ENCODE measurements at regions not wholly inside any gene's neighbourhood (a gene's known extent, or its start where the extent isn't known, plus 50 kb on each side); places are given as distances from the start of the nearest gene placed in this dataset.

DNA sequence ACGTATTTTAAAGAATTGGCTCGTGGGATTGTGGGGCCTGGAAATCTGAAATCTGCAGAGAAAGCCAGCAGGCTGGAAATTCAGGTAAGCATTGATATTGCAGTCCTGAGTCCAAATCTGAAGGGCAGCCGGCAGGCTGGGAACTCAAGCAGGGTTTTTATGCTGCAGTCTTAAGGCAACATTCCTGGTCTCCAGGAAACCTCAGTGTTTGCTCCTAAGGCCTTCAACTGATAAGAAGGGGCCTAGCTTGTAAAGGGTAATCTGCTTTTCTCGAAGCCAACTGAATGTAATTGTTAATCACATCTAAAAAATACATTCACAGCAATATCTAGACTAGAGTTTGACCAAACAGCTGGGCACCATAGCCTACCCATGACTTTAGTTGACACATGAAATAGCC lies 154.4 kb downstream of the EFNB2 start:
- no peak for DNase-seq

DNA sequence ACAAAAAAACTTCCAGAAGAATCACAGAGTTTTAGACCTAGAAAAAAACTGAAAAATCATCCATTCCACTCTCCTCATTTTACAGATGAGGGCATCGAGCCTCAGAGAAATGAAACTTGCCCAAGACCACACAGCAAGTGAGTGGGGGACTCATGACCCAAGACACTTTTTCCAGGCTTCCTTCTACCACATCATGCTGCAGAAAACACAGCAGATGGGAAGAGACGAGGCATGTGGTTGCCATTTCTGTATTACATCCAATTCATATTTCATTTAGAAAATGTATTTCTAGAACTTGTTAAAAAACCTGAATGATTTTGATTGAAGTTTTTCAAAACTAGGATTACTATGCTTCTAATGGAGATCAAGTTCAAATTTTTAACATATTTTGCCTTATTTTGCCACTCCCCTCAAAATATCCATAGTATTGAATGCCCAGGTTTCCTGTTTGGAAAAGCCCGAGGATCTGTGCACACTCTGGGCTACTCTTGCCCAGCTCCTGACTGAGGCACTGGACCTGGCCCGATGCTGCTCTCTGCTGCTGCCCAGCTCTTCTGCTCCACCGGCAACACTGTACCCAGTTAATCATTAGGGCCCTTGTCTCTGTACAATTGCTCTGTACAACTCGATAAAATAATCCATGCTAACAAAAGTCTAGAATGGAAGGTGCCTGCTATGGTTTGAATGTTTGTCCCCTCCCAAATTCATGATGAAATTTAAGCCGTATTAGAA lies 157.4 kb downstream of the EFNB2 start:
- no peak for DNase-seq

DNA sequence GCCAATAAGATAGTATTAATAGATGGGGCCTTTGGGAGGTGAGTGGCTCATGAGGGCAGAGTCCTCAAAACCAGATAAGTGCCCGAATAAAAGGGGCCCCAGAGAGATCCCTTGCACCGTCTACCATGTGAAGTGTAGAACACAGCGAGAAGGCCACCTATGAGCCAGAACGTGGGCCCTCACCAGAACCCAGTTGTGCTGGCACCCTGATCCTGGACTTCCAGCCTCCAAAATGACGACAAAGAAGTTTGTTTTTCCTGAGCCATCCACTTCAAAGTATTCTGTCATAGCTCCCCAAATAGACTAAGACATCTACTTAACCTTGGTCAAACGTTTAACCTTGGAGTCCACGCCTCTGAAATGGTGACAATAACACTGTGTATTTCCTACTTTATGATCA lies 158.1 kb downstream of the EFNB2 start:
- DNase-seq, result no peak

DNA sequence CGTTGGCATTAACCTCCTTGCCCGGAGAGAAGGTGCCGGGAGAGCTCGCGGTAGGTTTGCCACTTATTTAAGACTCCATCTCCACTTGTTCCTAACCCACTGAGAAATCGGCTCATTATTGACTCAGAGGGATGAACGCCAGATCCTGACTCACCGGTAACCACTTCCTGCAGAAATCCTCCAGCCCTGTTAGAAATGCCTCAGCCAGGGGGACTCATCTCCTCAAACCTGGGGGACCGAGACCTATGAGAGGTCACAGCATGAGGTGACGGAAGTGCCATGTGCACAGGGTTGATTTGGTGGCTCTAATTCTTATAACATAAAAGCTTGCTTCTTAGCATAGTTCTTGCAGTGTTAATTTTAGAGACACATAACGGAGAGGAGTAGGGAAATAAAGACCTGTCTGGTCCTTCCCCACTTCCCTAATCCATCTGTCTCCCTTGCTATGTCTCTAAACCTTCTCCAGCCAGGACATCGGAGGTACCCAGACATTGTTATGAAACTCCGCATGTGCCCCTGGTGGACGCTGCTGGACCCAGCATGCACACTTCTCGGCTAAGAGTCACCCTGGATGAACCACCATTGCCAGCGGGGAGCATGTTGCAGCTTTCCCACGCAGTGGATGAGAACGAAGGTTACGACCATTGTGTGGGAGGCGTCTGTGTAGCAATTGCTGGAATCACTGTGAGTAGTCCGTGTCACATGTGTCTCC lies 158.9 kb downstream of the EFNB2 start:
- DNase-seq, result peak; percentile 27

DNA sequence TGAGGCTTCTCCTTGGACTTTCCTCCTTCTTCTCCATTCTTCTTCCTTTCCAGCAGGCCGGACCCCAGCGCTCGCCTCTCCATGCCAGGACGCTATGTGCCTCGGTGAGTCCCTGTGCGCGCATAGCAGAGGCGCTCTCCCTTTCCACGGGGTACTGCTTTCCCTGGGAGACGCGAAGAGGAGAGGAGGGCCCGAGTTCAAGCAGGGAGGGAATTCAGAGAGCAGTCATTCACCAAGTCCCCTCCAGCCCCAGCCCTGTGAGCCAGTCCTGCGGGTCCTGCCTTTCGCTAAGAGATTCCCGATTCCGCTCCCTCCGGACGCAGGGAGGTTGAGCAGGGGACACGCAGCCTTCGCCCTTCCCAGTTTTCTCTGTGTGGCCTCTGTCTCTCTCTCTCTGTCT lies 160.4 kb downstream of the EFNB2 start:
- DNase-seq, result no peak

DNA sequence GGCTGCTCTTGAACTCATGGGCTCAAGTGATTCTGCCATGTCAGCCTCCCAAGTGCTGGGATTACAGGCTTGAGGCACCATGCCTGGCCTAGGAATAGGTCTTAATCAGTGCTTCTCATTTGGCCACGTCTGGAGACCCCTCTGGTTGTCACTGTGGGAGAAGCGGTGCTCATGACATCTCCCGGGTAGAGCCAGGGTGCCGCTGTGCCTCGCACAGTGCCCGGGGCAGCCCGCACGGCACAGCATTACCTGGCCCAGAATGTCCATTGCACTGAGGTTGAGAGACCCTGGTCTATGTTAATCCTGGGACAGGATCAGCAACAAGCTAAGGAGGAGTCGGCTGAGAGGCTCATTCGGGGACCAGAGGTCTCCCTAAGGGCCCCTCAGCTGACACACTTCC lies 160.8 kb downstream of the EFNB2 start:
- no peak for DNase-seq

DNA sequence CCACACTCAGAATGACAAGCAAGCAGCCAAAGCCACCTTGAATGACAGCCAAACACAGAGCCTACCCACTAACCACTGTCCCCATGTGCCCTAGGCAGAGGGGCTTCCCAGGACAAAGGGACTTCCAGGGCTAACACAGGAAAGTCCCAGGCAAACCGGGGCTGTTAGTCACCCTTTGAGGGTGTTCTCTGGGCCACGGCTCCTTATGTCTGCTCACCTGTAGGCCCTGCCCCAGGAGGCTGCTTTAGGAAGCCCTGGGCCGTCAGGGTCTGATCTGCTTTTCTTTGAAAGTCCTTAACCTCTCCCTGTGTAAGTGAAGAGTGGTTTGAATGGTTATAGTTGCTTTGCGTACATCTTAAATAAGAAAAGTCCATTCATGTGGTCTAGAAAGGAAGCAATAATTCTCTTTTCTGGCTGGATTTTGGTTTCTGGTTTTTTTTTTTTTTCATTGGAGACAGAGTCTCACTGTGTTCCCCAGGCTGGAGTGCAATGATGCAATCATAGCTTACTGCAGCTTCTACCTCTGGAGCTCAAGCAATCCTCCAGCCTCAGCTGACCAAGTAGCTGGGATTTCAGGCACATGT lies 161.4 kb downstream of the EFNB2 start:
- no peak for DNase-seq

DNA sequence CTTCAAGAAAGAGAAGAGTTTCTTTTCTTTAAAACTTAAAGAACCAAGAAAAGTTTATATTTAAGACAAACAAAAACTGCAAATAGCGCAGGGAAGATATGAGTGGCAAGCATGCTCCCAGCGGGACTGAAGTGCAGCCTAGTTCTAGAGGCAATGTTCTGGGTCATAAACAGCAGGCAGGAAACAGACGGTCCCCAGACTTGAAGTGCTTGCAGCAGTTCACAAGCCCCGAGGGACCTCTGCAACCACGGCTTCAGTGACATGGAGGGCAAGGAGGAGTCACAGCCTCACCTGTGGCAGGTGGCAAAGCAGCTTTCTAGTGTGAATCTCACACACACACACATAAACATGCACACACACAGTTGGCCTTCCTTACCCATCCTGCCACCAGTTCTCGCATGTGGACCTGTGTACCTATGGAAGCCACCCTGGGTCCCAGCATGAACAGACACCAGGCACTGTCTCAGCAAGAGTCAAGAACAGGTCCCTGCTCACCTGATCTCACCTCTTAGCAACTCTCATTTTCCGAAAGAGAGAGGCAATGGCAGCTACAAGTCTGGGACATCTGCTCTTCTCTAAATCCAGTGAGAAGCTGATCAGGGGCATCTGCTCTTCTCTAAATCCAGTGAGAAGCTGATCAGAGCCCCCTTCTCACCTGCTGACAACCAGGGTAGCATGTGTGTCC lies 162.0 kb downstream of the EFNB2 start:
- peak; percentile 14 for DNase-seq

DNA sequence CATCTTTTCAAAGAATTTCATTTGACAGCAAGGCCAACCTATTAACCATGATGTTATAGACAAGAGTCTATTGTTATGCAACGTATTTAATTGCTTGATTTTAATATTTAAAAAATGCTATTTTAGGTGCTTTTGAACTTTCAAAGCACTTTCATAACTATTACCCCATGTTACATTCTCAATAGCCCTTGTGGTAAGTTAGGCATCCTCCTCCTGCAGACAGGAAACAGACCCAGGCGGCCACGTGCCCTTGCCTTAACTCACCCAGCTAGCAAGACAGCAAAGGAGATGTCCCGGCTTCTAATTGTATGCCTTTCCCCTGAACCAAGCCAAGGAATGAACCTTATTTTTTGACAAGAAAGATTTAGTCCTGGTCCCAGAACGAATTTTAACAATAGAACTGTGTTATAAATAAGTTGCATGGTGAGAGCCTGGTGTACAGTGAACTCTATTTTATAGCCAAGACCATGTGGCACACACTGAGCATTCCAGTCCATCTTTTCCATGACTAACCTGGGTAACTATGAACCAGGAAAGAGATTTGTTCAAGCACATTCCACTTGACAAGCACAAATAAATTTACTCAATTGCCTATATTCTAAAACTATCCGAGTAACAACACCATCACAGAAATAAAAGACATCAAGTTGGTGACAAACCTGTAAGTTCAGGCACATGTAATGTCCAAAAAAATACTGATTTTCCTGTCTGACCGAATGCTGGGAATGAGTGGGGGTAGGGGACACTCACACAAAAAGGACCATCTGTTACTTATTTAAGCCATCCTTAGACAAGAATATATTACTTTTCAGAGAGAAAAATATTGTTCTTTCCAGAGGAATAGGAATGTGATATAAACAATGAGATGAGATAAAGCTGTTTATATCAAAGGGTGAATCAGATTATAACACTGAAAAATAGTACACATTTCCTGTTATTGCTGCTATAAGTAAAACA lies 163.0 kb downstream of the EFNB2 start:
- no peak for DNase-seq

DNA sequence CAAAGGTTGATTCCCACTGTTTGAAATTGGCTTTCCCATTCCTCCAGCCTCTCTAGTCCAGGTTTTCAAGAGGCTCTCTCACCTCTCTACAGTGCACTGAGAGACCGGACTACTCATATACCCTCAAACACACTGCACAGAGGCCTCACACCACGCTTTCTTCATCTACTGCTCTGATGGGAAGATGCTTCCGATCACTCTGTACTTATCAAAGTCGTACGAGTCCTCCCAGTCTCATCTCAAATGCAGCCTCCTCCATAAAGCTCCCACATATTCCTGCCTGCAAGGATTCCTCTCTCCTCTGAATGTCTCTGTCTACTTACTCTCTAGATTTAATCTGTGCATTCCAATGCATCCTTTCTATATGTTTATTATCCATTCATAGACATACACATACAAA lies 164.4 kb downstream of the EFNB2 start:
- DNase-seq, result no peak

DNA sequence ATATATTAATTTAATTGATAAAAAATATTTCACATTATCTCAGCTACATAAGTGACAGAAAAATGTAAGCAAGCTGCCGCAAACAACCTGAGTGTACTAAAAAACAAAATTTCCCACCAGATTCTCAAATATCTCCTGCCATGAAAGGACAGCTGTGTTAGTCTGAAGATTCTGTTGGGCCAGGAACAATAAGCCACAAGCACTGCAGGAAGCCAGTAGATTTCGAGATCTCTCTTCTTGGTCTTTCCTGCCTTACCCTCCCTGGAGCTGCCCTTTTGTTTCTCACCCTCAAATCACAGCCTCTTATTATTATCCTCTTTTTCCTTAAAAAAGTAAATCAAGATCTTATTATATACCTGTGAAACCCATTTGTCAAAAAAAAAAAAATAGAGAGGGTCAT lies 165.6 kb downstream of the EFNB2 start:
- DNase-seq, result no peak

DNA sequence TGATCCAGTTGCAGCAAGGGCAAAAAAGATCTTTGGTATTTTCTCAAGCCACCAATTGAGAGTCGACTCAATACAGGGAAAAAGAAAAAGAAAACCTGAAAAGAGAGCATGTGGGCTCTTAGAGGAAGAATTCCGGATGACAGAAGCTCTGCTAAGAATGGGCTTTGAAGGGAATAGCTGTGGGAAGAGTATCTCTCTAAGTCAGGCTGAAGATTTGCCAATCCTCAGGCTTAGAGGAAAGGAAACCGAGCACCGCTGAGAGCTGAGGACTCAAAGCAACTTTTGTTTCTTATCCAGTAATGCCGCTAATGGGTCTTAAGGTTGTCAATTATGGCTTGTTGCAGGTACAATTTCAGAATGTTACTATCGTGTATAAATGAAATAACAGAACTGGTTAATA lies 166.4 kb downstream of the EFNB2 start:
- DNase-seq, result no peak

DNA sequence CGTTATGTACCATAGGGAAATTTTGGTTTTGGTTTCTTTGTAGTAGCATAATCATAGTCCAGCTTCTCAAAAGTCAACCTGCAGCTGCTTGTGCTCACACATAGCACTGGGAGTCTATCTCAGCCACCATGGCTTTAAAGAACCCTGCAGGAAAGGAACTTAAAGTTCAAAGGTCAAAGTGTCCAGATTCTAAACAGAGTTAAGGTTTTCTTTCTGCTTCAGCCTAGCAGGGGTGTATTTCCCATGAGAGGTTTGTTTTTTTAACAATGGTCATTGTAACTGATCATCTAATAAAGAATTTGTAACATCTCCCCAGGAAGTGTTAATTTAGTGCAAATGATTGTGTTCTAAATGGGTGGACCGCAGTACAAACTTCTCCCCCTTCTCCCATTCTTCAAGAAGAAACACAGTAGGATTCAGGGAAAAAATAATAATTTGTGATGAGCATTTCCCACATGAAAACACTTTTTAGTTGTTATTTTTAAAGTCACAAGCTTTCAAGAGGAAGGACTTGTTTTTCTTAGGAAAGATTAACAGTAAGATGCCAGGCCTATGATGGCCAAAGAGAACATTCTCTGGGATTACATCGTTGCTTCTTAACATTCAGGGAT lies 168.0 kb downstream of the EFNB2 start:
- DNase-seq, result no peak

DNA sequence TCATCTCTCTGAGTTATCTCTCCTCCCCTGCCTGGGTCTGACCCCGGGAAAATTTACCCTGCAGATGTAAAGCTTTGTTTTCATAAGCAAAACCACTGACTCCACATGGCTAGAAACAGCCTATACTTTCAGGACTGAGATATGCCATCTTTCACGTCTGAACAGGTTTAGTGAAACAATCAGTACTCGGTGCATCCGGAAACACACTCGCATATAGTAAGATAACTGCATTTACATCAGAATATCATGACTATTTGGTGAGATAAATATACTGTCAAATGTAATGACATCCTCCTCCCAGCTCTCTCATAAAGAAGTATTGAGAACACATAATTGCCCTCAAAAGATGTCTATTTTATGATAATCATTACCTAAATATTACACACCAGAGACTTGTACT lies 172.8 kb downstream of the EFNB2 start:
- no peak for DNase-seq

DNA sequence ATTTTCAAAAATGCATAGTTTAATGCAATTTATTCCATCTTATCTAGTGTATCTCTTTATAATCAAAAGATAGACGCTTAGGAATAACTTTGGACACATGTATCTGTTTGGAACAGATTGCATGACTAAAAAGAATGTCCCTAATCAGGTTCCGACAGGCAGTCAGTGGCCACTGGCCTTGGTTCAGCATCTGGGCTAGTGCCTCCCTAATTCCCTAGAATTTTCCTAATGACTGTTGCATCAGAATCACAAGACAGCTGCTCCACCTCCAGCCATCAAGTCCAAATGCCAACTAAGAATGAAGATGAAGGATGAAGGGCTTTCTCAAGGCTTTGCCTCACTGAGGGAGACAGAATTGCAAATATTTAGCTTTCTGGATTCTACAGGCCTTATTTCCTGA lies 173.8 kb downstream of the EFNB2 start:
- DNase-seq, result no peak

DNA sequence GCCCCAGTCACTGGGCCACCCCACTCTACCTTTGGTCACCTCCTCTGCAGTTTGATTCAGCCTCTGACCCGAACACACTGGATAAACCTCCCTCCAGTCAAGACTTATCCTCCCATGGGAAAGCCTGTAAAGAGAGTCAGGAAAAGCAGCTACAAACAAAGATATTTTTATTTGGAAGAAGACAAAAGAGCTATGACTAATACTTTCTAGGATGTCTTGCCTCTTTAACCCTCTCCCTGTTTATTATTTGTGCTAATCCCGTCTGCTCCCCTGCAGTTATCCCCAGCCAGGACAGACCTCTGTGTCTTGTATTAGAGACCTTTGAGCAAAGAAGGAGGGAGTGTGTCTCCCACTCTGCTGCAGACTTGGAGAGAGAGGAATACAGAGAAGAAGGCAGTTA lies 178.3 kb downstream of the EFNB2 start:
- DNase-seq, result no peak

DNA sequence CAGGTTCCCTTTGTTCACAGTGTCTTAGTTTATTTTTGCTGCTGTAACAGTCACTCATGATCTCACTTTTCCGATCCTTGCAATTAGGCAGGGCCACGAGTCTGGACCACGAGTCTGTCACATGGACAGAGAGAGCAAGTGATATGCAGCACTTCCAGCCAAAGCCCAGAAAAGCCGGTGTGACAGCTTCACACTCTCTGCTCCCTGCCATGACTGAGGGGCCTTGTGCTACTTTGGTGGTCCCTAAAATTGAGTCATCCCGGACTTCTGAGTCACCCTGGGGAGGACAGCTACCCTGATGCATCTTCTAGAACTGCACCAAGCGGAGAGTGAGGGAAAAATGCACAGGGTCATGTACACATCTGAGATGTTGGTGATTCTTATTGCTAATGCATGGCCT lies 179.6 kb downstream of the EFNB2 start:
- DNase-seq, result no peak

DNA sequence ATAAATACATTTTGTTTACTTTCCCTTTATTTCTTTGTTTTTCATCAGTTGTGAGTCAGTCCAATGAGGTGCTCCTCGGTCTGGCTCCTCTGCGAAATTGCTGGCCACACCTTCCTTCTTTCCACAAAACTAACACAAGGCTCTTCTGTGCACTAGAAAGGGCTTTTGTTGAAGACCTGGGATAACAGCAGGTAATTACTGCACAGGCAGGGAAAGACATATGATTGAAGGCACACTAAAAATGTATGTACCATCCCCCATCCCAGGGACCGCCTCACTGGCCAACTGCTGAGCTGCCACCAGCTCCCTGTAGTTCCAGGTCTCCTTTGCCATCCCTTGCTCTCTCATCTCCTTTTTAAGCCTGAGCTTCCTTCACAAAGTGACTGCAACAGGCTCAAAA lies 180.5 kb downstream of the EFNB2 start:
- DNase-seq, result no peak

DNA sequence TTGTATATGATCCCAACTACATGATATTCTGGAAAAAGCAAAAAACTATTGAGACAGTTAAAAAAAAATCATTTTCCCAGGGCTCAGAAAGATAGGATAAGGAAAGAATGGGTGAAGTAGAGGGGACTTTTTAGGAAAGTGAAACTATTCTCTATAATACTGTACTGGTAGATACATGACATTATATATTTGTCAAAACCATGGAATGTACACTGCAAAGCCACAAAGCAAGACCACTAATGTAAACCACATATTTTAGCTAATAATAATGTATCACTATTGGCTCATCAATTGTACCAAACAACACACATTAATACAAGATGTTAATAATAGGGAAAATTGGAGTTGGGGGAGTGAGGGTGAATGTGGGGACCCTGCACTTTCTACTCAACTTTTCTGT lies 182.6 kb downstream of the EFNB2 start:
- no peak for DNase-seq

DNA sequence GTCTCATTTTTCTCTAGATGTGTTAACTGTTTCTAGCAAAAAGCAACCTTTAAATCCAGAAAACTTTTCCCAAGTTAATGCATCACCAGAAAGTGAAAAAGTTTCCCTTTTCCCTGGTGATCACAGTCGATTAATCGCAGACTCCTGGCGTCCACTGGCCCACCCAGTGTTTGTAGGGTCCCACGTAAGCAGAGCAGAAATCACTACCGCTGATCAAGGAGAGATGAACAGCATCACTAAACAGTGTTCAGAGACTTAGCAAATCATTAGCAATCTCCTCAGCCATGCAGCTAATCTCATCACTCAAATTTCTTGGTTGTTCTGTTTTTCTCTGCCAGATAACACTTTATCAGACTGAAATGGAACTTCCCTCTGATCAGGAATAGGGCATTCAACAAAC lies 184.2 kb downstream of the EFNB2 start:
- no peak for DNase-seq

DNA sequence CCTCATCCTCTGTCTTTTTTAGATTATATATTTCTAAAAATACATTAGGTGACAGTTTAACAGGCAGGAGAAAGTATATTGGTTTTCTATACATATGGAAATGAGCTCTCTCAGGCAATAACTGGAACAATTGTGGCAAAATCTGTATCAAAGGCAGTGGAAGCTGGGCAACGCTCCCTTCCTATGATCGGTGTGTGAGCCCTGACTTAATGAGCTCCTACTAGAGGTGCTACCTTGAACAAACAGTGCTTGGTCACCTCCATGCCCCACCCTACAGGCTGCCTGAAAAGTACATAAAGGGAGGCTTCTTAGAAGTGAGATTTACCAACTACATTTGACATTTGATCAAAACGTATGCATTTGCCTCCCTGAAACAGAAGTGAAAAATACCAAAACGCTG lies 185.3 kb downstream of the EFNB2 start:
- DNase-seq, result no peak

Data from NCI-H2029 (cell line).